LNCaP clone FGC (cell line): ENCODE measurements at regions not wholly inside any gene's neighbourhood (a gene's known extent, or its start where the extent isn't known, plus 50 kb on each side); places are given as distances from the start of the nearest gene placed in this dataset.

Experiments used
- DNase-seq: peaks from one replicate; pipeline ENCODE4 v3.0.0-alpha.2; 2011; ENCODE audit warnings: low read depth
- H3K4me3 ChIP-seq: 2 replicates; pipeline ENCODE4 v1.5.1; 2011; ENCODE audit warnings: mild to moderate bottlenecking, low read depth, low read length, control low read depth
- CTCF ChIP-seq: IDR thresholded peaks from 2 replicates; pipeline ENCODE4 v1.5.1; 2012; ENCODE audit warnings: mild to moderate bottlenecking; ENCODE audit not compliant: control insufficient read depth, insufficient read depth; ENCODE audit errors: extremely low read depth

DNA sequence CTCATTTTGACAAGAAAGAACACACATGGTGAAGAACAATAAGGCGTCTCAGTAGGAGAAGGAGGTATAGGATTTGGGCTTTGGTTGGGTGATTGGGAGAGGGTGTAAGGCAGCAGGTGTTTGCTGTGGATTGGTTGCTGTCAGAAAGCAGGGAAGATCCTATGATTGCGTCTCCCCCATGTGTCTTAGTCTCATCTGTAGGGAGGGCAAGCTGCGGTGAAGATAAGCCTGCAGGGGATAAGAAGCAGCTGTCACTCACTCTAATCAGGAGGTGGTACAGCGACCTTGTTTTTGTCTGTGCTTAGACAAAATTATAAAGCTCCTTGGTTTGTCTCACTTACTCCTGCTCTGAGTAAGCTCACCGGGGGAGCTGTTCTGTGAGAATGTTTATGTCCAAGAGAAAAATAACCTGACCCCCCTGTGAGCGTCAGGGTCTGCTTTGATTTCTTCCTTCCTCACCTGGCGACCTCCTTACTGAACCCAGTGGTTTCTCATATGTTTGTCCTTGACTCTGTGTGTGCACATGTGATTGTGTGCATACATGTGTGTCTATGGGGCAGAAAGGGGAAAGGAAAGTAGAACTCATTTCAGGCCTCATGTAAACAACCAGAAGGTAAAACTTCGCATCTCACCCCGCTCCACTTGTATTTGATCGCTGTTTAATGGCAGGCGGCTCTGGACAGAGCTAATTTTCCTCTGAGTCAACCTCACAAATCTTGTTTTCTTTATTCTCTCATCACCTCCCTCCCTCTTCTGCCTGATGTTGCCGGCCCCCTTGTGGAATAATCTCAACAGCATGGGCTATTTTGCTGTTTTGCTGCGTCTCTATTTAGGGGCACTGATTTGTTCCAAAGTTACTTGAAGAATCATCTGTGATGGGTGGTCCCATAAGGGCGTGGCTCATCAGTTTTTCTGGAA is 105.6 kb downstream of the TENT4A start:
- DNase-seq = no peak
- no peak overlapping the region for H3K4me3 ChIP-seq
- no peak for TF ChIP-seq CTCF

DNA sequence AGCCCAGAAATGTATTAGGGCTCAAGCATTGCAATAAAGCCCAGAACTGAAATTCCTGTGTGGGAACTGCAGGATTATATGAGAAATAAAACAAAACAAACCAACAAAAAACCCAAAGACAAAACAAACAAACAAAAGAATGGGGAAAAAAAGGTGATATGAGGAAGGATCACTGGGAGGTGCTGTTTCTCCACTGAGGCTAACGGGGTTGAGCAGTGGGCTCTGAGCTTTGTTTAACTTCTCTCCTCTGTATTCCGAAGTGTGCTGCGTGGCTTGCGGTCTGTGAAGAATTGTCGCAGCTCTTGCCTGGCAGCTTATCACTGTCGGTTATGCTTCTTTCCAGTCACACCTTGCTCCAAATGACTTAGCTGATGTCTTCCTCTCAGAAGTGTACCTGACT is 106.3 kb downstream of the TENT4A start:
- DNase-seq = no peak
- H3K4me3 ChIP-seq = no peak overlapping the region
- TF ChIP-seq CTCF = peak; percentile 24; the same call in 1 of the 2 replicates

DNA sequence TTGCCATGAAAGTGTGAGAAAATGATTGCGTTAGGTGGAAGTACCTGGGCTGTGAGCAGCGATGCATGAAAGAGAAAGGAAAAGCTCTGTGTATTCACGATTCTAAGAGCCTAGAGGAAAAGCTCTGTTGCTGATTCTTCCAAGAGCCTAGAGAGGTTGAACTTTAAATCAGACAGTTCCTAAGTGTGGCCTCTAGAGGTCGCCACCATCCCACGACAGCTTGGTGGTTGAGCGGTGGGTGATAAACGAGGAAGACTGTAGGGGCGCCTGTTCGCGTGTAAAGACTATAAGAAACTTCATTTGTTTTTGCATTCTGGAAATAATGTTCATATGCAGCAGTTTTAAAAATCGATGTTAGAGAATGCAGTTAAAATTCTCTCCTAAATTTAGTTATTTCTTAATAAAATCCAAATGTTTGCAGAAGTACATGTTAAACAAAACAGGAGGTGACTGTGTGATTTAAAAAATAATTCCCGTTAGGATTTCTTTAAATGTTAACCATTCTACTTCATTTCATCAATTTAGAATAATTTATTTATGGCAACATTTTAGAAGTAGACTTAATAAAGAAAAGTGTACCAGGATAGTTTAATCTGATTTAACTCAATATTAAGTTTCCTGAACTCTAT is 107.7 kb downstream of the TENT4A start:
- DNase-seq = no peak
- peak; percentile 92 for TF ChIP-seq CTCF
- H3K4me3 ChIP-seq = no peak overlapping the region

GRCh38 chr5:6822068-6822467 is 108.8 kb downstream of the TENT4A start:
- TF ChIP-seq CTCF = no peak
- no peak overlapping the region for H3K4me3 ChIP-seq
- DNase-seq = no peak

- no peak for DNase-seq
- no peak overlapping the region for H3K4me3 ChIP-seq
- no peak for TF ChIP-seq CTCF
These were observed 109.5 kb downstream of the TENT4A start for GRCh38 chr5:6822556-6823343.

- TF ChIP-seq CTCF = no peak
- no peak overlapping the region for H3K4me3 ChIP-seq
- no peak for DNase-seq
These were observed 110.8 kb downstream of the TENT4A start for GRCh38 chr5:6823996-6824395.
